Activated CD4-positive, alpha-beta T cell treated with anti-CD3 and anti-CD28 coated beads, Interleukin-2, amount 10 ng/mL, durations not matched to agents 24 days and 14 days (primary cell): ENCODE measurements at regions not wholly inside any gene's neighbourhood (a gene's known extent, or its start where the extent isn't known, plus 50 kb on each side); places are given as distances from the start of the nearest gene placed in this dataset.

Experiments
- DNase-seq: peaks from one replicate; pipeline ENCODE4 v3.0.0; 2022
- H3K27ac Mint-ChIP-seq: one replicate; pipeline ENCODE4 v1.8.0; 2022; ENCODE audit warnings: mild to moderate bottlenecking, mixed read lengths
- H3K27me3 Mint-ChIP-seq: one replicate; pipeline ENCODE4 v1.8.0; 2022; ENCODE audit warnings: mixed read lengths
- H3K36me3 Mint-ChIP-seq: one replicate; pipeline ENCODE4 v1.8.0; 2022; ENCODE audit warnings: low read depth, mild to moderate bottlenecking, mixed read lengths
- H3K4me1 Mint-ChIP-seq: one replicate; pipeline ENCODE4 v1.8.0; 2021; ENCODE audit warnings: mixed read lengths
- H3K4me3 Mint-ChIP-seq: one replicate; pipeline ENCODE4 v1.8.0; 2022; ENCODE audit warnings: mild to moderate bottlenecking, moderate library complexity, mixed read lengths
- H3K9me3 Mint-ChIP-seq: one replicate; pipeline ENCODE4 v1.8.0; 2021; ENCODE audit warnings: mixed read lengths
- intact Hi-C: fragments of 100-400 bp; cut with micrococcal nuclease; formaldehyde crosslinking; loops from one replicate; pipeline ENCODE4 v1.15.1; 2023

- H3K4me1 Mint-ChIP-seq: peaks cover 8% of the 10 kb centered on the region
- no peak overlapping the region for H3K4me3 Mint-ChIP-seq
- H3K27ac Mint-ChIP-seq: no peak overlapping the region
- no peaks in the 10 kb centered on the region for H3K36me3 Mint-ChIP-seq
- no peak for DNase-seq
- intact Hi-C loops: no loop called here
- no peaks in the 10 kb centered on the region for H3K9me3 Mint-ChIP-seq
- peaks cover 2% of the 10 kb centered on the region for H3K27me3 Mint-ChIP-seq
These were observed 114.9 kb downstream of the SIK1 start for GRCh38 chr21:43312011-43312410.

- H3K27ac Mint-ChIP-seq: no peak overlapping the region
- peaks cover 2% of the 10 kb centered on the region for H3K27me3 Mint-ChIP-seq
- H3K36me3 Mint-ChIP-seq: no peaks in the 10 kb centered on the region
- H3K9me3 Mint-ChIP-seq: no peaks in the 10 kb centered on the region
- H3K4me1 Mint-ChIP-seq: peaks cover 11% of the 10 kb centered on the region
- intact Hi-C loops: no loop called here
- no peak overlapping the region for H3K4me3 Mint-ChIP-seq
- DNase-seq: no peak
These were observed 115.6 kb downstream of the SIK1 start for GRCh38 chr21:43311301-43311817.

GRCh38 chr21:43308815-43309283, 118.1 kb downstream of the SIK1 start:
- H3K27ac Mint-ChIP-seq: no peak overlapping the region
- H3K27me3 Mint-ChIP-seq: no peaks in the 10 kb centered on the region
- intact Hi-C loops: no loop called here
- no peaks in the 10 kb centered on the region for H3K36me3 Mint-ChIP-seq
- no peak for DNase-seq
- H3K4me1 Mint-ChIP-seq: peaks cover 8% of the 10 kb centered on the region
- H3K4me3 Mint-ChIP-seq: no peak overlapping the region
- no peaks in the 10 kb centered on the region for H3K9me3 Mint-ChIP-seq

- Mint-ChIP-seq H3K4me1 (peaks cover 8% of the 10 kb centered on the region), H3K27me3 (no peaks in the 10 kb centered on the region), H3K36me3 (no peaks in the 10 kb centered on the region), H3K9me3 (no peaks in the 10 kb centered on the region), H3K27ac (peak overlapping the region; percentile 6), H3K4me3 (no peak overlapping the region)
- intact Hi-C loops: no loop called here
- DNase-seq: no peak
These were observed 118.7 kb downstream of the SIK1 start for GRCh38 chr21:43308101-43308814.

- no peak for DNase-seq
- Mint-ChIP-seq H3K27me3 (no peaks in the 10 kb centered on the region), H3K27ac (peak overlapping the region; percentile 6), H3K4me1 (peaks cover 6% of the 10 kb centered on the region), H3K36me3 (no peaks in the 10 kb centered on the region), H3K4me3 (no peak overlapping the region), H3K9me3 (no peaks in the 10 kb centered on the region)
- intact Hi-C loops: no loop called here
These were observed 119.3 kb downstream of the SIK1 start for GRCh38 chr21:43307677-43308070.

- Mint-ChIP-seq H3K9me3 (no peaks in the 10 kb centered on the region), H3K27me3 (no peaks in the 10 kb centered on the region), H3K27ac (no peak overlapping the region), H3K36me3 (no peaks in the 10 kb centered on the region), H3K4me3 (no peak overlapping the region), H3K4me1 (peaks cover 5% of the 10 kb centered on the region)
- intact Hi-C loops: no loop called here
- no peak for DNase-seq
These were observed 119.8 kb downstream of the SIK1 start for GRCh38 chr21:43306911-43307676.

- no peaks in the 10 kb centered on the region for H3K9me3 Mint-ChIP-seq
- no peak overlapping the region for H3K27ac Mint-ChIP-seq
- no peaks in the 10 kb centered on the region for H3K36me3 Mint-ChIP-seq
- H3K27me3 Mint-ChIP-seq: no peaks in the 10 kb centered on the region
- H3K4me3 Mint-ChIP-seq: no peak overlapping the region
- DNase-seq: no peak
- peaks cover 5% of the 10 kb centered on the region for H3K4me1 Mint-ChIP-seq
- intact Hi-C loops: no loop called here
These were observed 120.5 kb downstream of the SIK1 start for GRCh38 chr21:43306391-43306790.

GRCh38 chr21:43305811-43306311, 121.1 kb downstream of the SIK1 start:
- no peaks in the 10 kb centered on the region for H3K36me3 Mint-ChIP-seq
- H3K27ac Mint-ChIP-seq: no peak overlapping the region
- no peaks in the 10 kb centered on the region for H3K27me3 Mint-ChIP-seq

GRCh38 chr21:43305336-43305665, 121.6 kb downstream of the SIK1 start:
- Mint-ChIP-seq H3K9me3 (no peaks in the 10 kb centered on the region), H3K36me3 (no peaks in the 10 kb centered on the region), H3K4me3 (no peak overlapping the region), H3K4me1 (peaks cover 5% of the 10 kb centered on the region), H3K27me3 (no peaks in the 10 kb centered on the region), H3K27ac (no peak overlapping the region)
- intact Hi-C loops: no loop called here
- DNase-seq: no peak

More at GRCh38 chr21:43305811-43306311, 121.1 kb downstream of the SIK1 start:
- H3K4me1 Mint-ChIP-seq: peaks cover 5% of the 10 kb centered on the region
- intact Hi-C loops: no loop called here
- H3K9me3 Mint-ChIP-seq: no peaks in the 10 kb centered on the region
- DNase-seq: no peak
- no peak overlapping the region for H3K4me3 Mint-ChIP-seq

- Mint-ChIP-seq H3K9me3 (no peaks in the 10 kb centered on the region), H3K4me3 (no peak overlapping the region), H3K4me1 (peaks cover 5% of the 10 kb centered on the region), H3K36me3 (no peaks in the 10 kb centered on the region), H3K27ac (no peak overlapping the region), H3K27me3 (no peaks in the 10 kb centered on the region)
- no peak for DNase-seq
- intact Hi-C loops: no loop called here
These were observed 122.2 kb downstream of the SIK1 start for GRCh38 chr21:43304621-43305335.

- H3K9me3 Mint-ChIP-seq: no peaks in the 10 kb centered on the region
- intact Hi-C loops: no loop called here
These were observed 122.7 kb downstream of the SIK1 start for GRCh38 chr21:43304206-43304605.

GRCh38 chr21:43303275-43304178, 123.4 kb downstream of the SIK1 start:
- no peak for DNase-seq
- Mint-ChIP-seq H3K4me1 (peaks cover 5% of the 10 kb centered on the region), H3K4me3 (no peak overlapping the region), H3K36me3 (no peaks in the 10 kb centered on the region), H3K9me3 (no peaks in the 10 kb centered on the region), H3K27ac (no peak overlapping the region), H3K27me3 (no peaks in the 10 kb centered on the region)
- intact Hi-C loops: no loop called here

More at GRCh38 chr21:43304206-43304605, 122.7 kb downstream of the SIK1 start:
- H3K27me3 Mint-ChIP-seq: no peaks in the 10 kb centered on the region
- H3K27ac Mint-ChIP-seq: no peak overlapping the region
- no peak for DNase-seq
- no peak overlapping the region for H3K4me3 Mint-ChIP-seq
- peaks cover 5% of the 10 kb centered on the region for H3K4me1 Mint-ChIP-seq
- no peaks in the 10 kb centered on the region for H3K36me3 Mint-ChIP-seq

- no peaks in the 10 kb centered on the region for H3K9me3 Mint-ChIP-seq
- H3K27me3 Mint-ChIP-seq: no peaks in the 10 kb centered on the region
- no peak overlapping the region for H3K27ac Mint-ChIP-seq
- no peak overlapping the region for H3K4me3 Mint-ChIP-seq
- H3K4me1 Mint-ChIP-seq: peaks cover 5% of the 10 kb centered on the region
- H3K36me3 Mint-ChIP-seq: no peaks in the 10 kb centered on the region
- intact Hi-C loops: no loop called here
- DNase-seq: no peak
These were observed 124.2 kb downstream of the SIK1 start for GRCh38 chr21:43302769-43303168.
